GM12865 (cell line): ENCODE measurements at regions not wholly inside any gene's neighbourhood (a gene's known extent, or its start where the extent isn't known, plus 50 kb on each side); places are given as distances from the start of the nearest gene placed in this dataset.

Experiments
- DNase-seq: peaks from one replicate; pipeline ENCODE4 v3.0.0; 2010; ENCODE audit warnings: low read depth
- H3K4me3 ChIP-seq: 2 replicates; pipeline ENCODE4 v1.5.1; 2011; ENCODE audit warnings: mild to moderate bottlenecking, low read depth, low read length, control low read depth
- CTCF ChIP-seq: IDR thresholded peaks from 2 replicates; pipeline ENCODE4 v1.5.1; 2011; ENCODE audit warnings: low read length, control low read depth, low read depth, inconsistent platforms; ENCODE audit not compliant: insufficient read depth; ENCODE audit errors: missing control alignments

GRCh38 chr14:66117600-66117999, 368.6 kb upstream of the CCDC196 start:
- no peak for DNase-seq
- no peak overlapping the region for H3K4me3 ChIP-seq
- no peak for TF ChIP-seq CTCF

DNA sequence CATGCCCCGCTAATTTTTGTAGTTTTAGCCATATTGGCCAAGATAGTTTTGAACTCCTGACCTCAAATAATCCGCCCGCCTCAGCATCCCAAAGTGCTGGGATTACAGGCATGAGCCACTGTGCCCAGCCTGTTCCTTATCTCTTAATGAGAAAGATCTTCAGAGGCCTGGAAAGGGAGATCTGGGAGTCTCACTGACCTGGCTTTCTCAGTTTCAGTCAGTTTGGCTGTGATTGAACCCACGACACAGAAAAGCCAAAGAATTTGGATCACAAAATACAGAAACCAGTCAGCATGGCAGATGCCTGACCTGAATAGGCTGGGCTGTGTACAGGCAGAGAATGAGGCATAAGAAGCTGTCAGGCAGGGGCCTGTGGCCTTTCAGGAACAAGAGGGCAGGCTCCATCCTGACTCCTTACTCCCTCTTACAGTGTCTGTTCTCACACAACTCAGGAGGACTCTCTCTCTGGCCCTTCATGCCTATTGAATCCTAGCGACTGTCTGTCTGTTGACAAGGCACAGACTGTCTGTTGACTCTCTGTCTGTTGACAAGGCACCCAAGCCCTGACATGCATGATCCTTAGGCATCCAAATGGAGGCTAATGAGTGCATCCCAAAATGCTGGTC, 366.5 kb upstream of the CCDC196 start:
- TF ChIP-seq CTCF: no peak
- no peak for DNase-seq

DNA sequence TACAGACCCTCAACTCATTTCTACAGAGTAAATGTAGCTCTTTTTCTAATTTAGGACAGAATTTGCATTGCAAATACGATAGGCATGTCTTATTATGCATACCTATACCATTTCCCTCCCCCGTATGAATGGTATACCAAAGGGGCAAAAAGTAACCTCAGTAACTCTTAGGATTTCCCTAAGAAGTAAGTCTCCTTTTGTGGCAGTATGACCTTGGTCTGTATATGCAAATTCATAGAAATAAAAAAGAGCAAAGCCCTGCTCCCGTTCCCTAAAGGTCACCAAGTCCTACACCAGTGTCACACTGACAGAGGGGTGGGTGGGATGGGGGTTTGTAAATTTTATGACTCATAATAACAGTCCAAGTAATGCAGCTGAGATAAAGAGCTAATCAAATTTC, 365.8 kb upstream of the CCDC196 start:
- no peak overlapping the region for H3K4me3 ChIP-seq
- DNase-seq: no peak
- TF ChIP-seq CTCF: no peak

More for the DNA sequence above, 366.5 kb upstream of the CCDC196 start:
- H3K4me3 ChIP-seq: no peak overlapping the region

DNA sequence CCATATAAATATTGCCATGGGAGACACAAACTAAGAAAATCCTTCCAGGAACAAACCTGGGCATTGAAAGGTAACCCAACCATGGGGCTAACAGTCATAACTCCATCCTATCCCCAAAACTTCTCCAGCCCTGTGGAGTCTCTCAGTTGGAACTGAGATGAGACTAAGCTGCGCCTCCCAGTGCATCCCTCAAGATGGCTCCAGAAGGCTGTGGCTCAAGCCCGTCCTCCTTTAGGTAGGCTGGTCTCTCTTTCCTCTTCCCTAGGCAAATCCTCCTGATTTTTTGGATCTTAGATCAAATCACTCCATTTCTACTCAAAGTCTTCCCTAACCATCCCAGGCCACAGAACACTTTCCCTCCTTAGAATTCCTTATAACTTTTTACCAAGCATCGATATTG, 364.3 kb upstream of the CCDC196 start:
- TF ChIP-seq CTCF: no peak
- DNase-seq: no peak
- H3K4me3 ChIP-seq: no peak overlapping the region

DNA sequence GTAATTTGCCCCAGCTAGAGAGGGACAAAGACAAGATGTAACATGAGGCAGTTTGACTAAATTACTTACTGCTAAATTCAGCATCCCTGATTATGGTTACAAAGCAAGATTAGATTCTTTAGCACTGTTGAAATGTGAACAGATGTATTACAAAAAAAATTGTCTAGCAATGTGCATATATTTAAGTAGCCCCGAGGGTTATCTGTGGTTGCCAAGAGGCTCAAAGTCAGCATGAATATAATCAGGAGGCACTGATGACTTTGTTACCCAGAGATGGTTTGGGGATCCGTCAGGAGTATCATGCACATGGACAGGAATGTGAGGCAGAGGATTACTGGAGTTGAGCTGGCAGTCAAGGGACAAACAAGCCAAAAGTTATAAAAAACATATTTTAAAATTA, 356.9 kb upstream of the CCDC196 start:
- H3K4me3 ChIP-seq: no peak overlapping the region
- no peak for DNase-seq
- TF ChIP-seq CTCF: no peak

- H3K4me3 ChIP-seq: no peak overlapping the region
- DNase-seq: no peak
- no peak for TF ChIP-seq CTCF
Measured at GRCh38 chr14:66131111-66131510, 355.1 kb upstream of the CCDC196 start.

DNA sequence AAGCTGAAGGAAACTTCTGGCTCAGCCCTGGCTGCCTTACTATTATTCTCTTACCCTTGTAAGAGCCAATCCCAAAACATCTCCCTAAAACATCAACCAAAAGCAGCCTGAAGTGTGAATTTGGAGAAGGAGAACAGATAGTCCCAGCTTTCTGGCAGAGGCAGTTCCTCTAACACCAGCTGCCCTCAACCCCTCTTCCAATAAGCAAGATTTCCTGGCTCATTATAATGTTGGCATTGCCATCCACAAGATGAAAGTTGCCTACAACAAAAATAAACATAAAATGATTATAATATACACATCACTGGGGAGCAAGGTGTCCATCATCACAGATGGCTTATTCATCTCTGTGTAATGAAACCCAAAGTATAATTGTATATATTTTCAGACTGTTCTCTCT, 352.5 kb upstream of the CCDC196 start:
- no peak for TF ChIP-seq CTCF
- H3K4me3 ChIP-seq: no peak overlapping the region
- DNase-seq: no peak
